C4-2B (cell line): ENCODE measurements at regions not wholly inside any gene's neighbourhood (a gene's known extent, or its start where the extent isn't known, plus 50 kb on each side); places are given as distances from the start of the nearest gene placed in this dataset.

Source experiments
- H3K27ac ChIP-seq: fragments of 450-650 bp; 2 replicates; pipeline ENCODE4 v1.5.1; 2017
- ZFX ChIP-seq: fragments of 450-650 bp; IDR thresholded peaks from 2 replicates; pipeline ENCODE4 v1.6.1; 2017
- TF ChIP-seq, protein P1 (sequence below): fragments of 450-650 bp; conservative IDR thresholded peaks from 2 replicates; pipeline ENCODE4 v1.5.1; 2017; ENCODE audit warnings: mild to moderate bottlenecking

DNA sequence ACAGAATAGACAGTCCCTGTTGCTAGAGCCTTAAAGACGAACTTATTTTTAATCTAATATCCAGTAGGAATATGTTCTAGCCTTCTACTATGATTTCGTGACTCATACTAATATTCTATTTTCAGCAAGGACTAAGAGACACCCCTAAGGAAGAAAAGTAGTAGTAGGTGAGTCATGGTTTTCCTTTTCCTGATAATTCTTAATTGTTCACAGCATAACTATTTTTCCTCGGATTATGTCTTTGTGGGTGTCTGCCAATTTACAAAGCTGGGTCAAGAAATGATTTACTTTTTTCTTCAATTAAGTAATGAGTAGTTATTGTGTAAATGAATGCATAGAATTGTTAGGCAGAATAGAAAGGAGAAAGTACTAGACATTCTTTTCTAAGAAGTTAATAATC lies 292.2 kb downstream of the TOX3 start:
- H3K27ac ChIP-seq: no peak overlapping the region
- TF ChIP-seq ZFX: no peak
- TF ChIP-seq, protein P1, sequence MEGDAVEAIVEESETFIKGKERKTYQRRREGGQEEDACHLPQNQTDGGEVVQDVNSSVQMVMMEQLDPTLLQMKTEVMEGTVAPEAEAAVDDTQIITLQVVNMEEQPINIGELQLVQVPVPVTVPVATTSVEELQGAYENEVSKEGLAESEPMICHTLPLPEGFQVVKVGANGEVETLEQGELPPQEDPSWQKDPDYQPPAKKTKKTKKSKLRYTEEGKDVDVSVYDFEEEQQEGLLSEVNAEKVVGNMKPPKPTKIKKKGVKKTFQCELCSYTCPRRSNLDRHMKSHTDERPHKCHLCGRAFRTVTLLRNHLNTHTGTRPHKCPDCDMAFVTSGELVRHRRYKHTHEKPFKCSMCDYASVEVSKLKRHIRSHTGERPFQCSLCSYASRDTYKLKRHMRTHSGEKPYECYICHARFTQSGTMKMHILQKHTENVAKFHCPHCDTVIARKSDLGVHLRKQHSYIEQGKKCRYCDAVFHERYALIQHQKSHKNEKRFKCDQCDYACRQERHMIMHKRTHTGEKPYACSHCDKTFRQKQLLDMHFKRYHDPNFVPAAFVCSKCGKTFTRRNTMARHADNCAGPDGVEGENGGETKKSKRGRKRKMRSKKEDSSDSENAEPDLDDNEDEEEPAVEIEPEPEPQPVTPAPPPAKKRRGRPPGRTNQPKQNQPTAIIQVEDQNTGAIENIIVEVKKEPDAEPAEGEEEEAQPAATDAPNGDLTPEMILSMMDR: no peak

DNA sequence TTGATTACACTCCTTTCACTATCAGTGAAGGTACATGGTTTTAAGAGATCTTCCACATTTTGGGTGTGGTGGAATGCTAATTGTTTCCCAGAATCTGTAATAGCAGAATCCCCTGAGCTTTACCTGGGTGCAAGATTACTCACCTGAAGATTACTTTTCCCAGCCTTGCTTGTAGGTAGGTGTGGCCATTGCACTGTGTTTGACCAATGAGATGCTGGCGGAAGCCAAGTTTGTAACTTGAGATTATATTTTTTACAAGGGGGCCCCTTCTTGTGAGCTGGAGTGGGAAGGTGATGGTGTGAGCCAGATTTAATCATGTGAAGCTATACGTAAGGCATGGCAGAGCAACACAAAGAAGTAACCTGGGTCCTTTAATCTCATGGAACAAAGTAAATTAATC lies 294.3 kb downstream of the TOX3 start:
- H3K27ac ChIP-seq: no peak overlapping the region
- TF ChIP-seq, protein P1: no peak
- TF ChIP-seq ZFX: no peak

DNA sequence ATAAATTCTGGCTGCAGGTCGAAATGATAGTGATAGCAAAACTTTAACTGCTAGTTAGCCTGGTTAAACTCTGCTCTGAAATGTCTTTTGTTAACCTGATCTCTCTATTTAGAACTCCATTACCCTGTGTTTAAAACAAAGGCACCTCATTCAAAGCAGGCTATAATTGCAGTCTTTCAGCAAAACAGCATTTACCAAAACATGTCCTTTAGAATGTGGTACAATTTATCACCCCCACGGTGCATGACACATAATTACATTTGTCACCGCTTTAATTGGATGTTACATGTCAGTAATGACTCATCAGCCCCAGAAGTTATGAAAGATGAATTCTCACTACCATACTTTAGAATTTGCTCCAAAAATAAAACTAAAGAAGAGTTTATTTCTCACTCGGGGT lies 295.4 kb downstream of the TOX3 start:
- no peak overlapping the region for H3K27ac ChIP-seq
- TF ChIP-seq ZFX: no peak
- TF ChIP-seq, protein P1: no peak

DNA sequence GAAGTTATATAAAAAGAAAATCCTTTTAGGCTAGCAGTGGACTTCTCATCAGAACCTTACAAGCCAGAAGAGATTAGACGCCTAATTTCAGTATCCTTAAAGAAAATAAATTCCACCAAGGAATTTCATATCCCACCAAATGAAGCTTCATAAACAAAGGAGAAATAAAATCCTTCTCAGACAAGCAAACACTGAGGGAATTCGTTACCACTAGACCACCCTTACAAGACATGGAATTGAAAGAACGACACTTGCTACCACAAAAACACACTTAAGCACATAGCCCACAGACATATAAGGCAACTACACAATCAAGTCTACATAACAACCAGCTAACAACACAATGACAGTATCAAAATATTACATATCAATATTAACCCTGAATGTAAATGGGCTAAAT lies 299.2 kb downstream of the TOX3 start:
- no peak for TF ChIP-seq ZFX
- TF ChIP-seq, protein P1: no peak
- no peak overlapping the region for H3K27ac ChIP-seq

DNA sequence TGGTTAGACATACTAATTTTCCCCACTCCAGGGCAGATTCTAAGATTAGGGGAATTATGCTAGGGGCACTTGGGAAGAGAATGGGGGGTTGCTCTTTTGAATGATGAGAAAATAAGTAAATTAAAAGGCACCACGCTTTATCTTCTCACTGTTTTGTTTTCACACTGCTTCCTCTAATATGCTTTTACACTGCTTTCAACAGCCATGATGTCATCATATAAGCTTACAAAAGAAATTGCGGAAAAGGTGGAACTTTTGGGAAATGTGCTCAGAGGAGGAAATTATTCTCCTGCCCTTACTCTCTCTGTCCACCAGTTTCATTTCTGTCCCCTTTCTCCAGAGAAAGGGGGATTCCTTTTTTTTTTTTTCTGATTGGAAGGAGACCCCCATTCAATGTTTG lies 308.2 kb downstream of the TOX3 start:
- TF ChIP-seq, protein P1: no peak
- no peak overlapping the region for H3K27ac ChIP-seq

DNA sequence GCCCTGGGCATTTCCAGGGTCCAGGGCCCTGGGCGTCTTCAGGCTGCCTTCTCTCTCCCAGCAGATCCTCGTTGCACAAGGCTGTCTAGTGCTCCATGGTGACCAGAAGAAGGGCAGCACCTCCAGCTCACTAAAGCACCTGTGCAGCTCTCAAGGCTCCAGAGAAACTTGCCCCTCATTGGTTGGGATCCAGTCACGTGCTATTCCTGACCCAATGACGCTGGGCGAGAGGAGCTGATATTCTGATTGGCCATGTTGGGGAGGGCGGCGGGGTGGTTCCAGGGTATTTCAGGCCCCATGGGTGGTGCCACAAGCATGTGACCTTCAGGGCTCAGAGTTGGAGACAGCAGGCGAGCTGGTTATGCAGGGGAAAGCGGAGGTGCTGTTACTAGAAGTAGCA lies 309.1 kb downstream of the TOX3 start:
- TF ChIP-seq, protein P1: no peak
- TF ChIP-seq ZFX: no peak
- no peak overlapping the region for H3K27ac ChIP-seq

DNA sequence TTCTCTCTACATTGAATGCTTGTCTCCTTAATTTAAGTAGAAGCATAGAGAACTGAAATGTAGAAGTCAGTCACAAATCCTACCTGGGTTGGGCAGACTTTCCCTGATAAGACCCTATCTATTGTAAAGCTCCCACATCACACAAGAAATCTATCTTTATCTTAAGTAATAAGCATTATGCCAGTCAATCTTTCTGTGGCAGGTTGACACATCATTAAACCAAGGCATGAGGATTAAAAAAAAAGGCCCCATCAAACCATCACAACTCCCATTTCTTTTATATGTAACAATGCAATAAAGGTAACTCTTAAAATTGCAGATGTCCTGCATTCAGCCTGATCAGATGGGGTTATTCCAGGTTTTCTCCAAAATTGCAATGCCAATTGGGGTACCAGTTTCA lies 311.8 kb downstream of the TOX3 start:
- no peak overlapping the region for H3K27ac ChIP-seq
- TF ChIP-seq, protein P1: no peak
- TF ChIP-seq ZFX: no peak
